WTC11 (cell line): ENCODE measurements at regions not wholly inside any gene's neighbourhood (a gene's known extent, or its start where the extent isn't known, plus 50 kb on each side); places are given as distances from the start of the nearest gene placed in this dataset.
"Not testable (repeated sequence)": the region's sequence is repeated elsewhere in the genome, so short reads cannot be mapped to it uniquely, and the experiment has no call there.

Experiments
- ATAC-seq: fragments of 200-7000 bp; cut with Tn5 transposase; 2 replicates; pipeline ENCODE4 v1.10.0; 2021; ENCODE audit warnings: mild to moderate bottlenecking, moderate library complexity
- CTCF ChIA-PET: fragments of 300-600 bp; sonication (Branson Sonifier 250); formaldehyde crosslinking; loops from one replicate; lab custom pipeline; 2021; ENCODE audit warnings: antibody characterized with exemption; lab: Charles Lee
- POLR2A ChIA-PET: fragments of 350-600 bp; sonication (Branson Sonifier 250); formaldehyde crosslinking; loops from one replicate; lab custom pipeline; 2021; ENCODE audit warnings: antibody characterized with exemption; lab: Charles Lee
- DNase-seq: peaks from one replicate; pipeline ENCODE4 v3.0.0; 2021; ENCODE audit warnings: low spot score
- H3K27ac Mint-ChIP-seq: 2 replicates; pipeline ENCODE4 v1.8.0; 2021; ENCODE audit warnings: mixed read lengths
- H3K27me3 Mint-ChIP-seq: 2 replicates; pipeline ENCODE4 v1.8.0; 2021; ENCODE audit warnings: low read depth, mild to moderate bottlenecking, moderate library complexity, mixed read lengths
- H3K36me3 Mint-ChIP-seq: 2 replicates; pipeline ENCODE4 v1.8.0; 2021; ENCODE audit warnings: mixed read lengths
- H3K4me1 Mint-ChIP-seq: 2 replicates; pipeline ENCODE4 v1.8.0; 2022; ENCODE audit warnings: mixed read lengths
- H3K4me3 Mint-ChIP-seq: 2 replicates; pipeline ENCODE4 v1.8.0; 2021; ENCODE audit warnings: mild to moderate bottlenecking, moderate library complexity, mixed read lengths
- H3K9me3 Mint-ChIP-seq: 2 replicates; pipeline ENCODE4 v1.8.0; 2021; ENCODE audit warnings: mixed read lengths
- CBFB ChIP-seq: sonication (generic); formaldehyde crosslinking; IDR thresholded peaks from 2 replicates; pipeline ENCODE4 v1.8.1; 2022; ENCODE audit warnings: mild to moderate bottlenecking, low read depth, missing genetic modification reagents
- CDX4 ChIP-seq: fragments of 250-450 bp; sonication (Bioruptor Pico); IDR thresholded peaks from 2 replicates; pipeline ENCODE4 v1.9.0; 2021; ENCODE audit warnings: moderate library complexity, mild to moderate bottlenecking, inconsistent platforms, borderline replicate concordance
- ERG ChIP-seq: fragments of 250-450 bp; sonication (Bioruptor Pico); IDR thresholded peaks from 2 replicates; pipeline ENCODE4 v1.8.0; 2021; ENCODE audit warnings: mild to moderate bottlenecking
- ETV6 ChIP-seq: sonication (generic); formaldehyde crosslinking; IDR thresholded peaks from 2 replicates; pipeline ENCODE4 v1.8.1; 2022; ENCODE audit warnings: mild to moderate bottlenecking, missing genetic modification reagents
- GRHL2 ChIP-seq: fragments of 250-450 bp; sonication (Bioruptor Pico); IDR thresholded peaks from 2 replicates; pipeline ENCODE4 v1.8.0; 2022; ENCODE audit warnings: mild to moderate bottlenecking, moderate library complexity; ENCODE audit not compliant: insufficient replicate concordance, severe bottlenecking
- GTF2I ChIP-seq: fragments of 250-450 bp; sonication (Bioruptor Pico); conservative IDR thresholded peaks from 2 replicates; pipeline ENCODE4 v1.4.0; 2021; ENCODE audit warnings: mild to moderate bottlenecking
- HMGA2 ChIP-seq: fragments of 250-450 bp; sonication (Bioruptor Pico); IDR thresholded peaks from 2 replicates; pipeline ENCODE4 v1.4.0; 2021; ENCODE audit warnings: mild to moderate bottlenecking, moderate library complexity
- JAZF1 ChIP-seq: fragments of 250-450 bp; sonication (Bioruptor Pico); IDR thresholded peaks from 2 replicates; pipeline ENCODE4 v1.9.0; 2021; ENCODE audit warnings: moderate library complexity, mild to moderate bottlenecking, inconsistent platforms
- MAX ChIP-seq: sonication (generic); formaldehyde crosslinking; IDR thresholded peaks from 2 replicates; pipeline ENCODE4 v1.8.0; 2022; ENCODE audit warnings: mild to moderate bottlenecking, missing genetic modification reagents
- NFYB ChIP-seq: sonication (generic); formaldehyde crosslinking; conservative IDR thresholded peaks from 2 replicates; pipeline ENCODE4 v1.8.0; 2022; ENCODE audit warnings: low read depth, missing genetic modification reagents
- OVOL2 ChIP-seq: fragments of 250-450 bp; sonication (Bioruptor Pico); IDR thresholded peaks from 2 replicates; pipeline ENCODE4 v1.9.0; 2021; ENCODE audit warnings: mild to moderate bottlenecking, borderline replicate concordance
- SMAD3 ChIP-seq: sonication (generic); formaldehyde crosslinking; IDR thresholded peaks from 2 replicates; pipeline ENCODE4 v1.8.0; 2022; ENCODE audit warnings: missing genetic modification reagents, mild to moderate bottlenecking, borderline replicate concordance
- SOX15 ChIP-seq: fragments of 250-450 bp; sonication (Bioruptor Pico); IDR thresholded peaks from 2 replicates; pipeline ENCODE4 v1.9.0; 2021; ENCODE audit warnings: mild to moderate bottlenecking
- TEAD1 ChIP-seq: sonication (generic); formaldehyde crosslinking; IDR thresholded peaks from 2 replicates; pipeline ENCODE4 v1.8.0; 2022; ENCODE audit warnings: mild to moderate bottlenecking, missing genetic modification reagents
- ZNF532 ChIP-seq: fragments of 250-450 bp; sonication (Bioruptor Pico); IDR thresholded peaks from 2 replicates; pipeline ENCODE4 v1.9.0; 2021; ENCODE audit warnings: mild to moderate bottlenecking, borderline replicate concordance

- H3K27ac Mint-ChIP-seq = no peak overlapping the region
- POLR2A ChIA-PET = no interaction called here
- no peak overlapping the region for H3K4me3 Mint-ChIP-seq
- no peak for ATAC-seq
- DNase-seq = no peak
- CTCF ChIA-PET = no interaction called here
- H3K9me3 Mint-ChIP-seq = no peaks in the 10 kb centered on the region
- H3K27me3 Mint-ChIP-seq = no peaks in the 10 kb centered on the region
- H3K4me1 Mint-ChIP-seq = peaks cover 2% of the 10 kb centered on the region; the same call in 1 of the 2 replicates
- TF ChIP-seq SMAD3 (CRISPR knock-in tag) = no peak
- TF ChIP-seq GTF2I = no peak
- TF ChIP-seq HMGA2 = no peak
- TF ChIP-seq, all 79 proteins: peak for 0
- no peaks in the 10 kb centered on the region for H3K36me3 Mint-ChIP-seq
These were observed 143.3 kb downstream of the KLRB1 start for GRCh38 chr12:9464408-9464807.

- DNase-seq, H3K27me3 Mint-ChIP-seq, ATAC-seq, H3K27ac Mint-ChIP-seq, H3K4me3 Mint-ChIP-seq, POLR2A ChIA-PET, H3K9me3 Mint-ChIP-seq, H3K4me1 Mint-ChIP-seq, H3K36me3 Mint-ChIP-seq: not testable (repeated sequence)
- CTCF ChIA-PET = interaction anchor here (1.1 kb wide), 1 partner anchor 14 kb away, joined by 3 read pairs; no protein-coding TSS in a partner anchor
These were observed 152.2 kb downstream of the KLRB1 start for GRCh38 chr12:9455516-9455915.

- H3K27ac Mint-ChIP-seq, CTCF ChIA-PET, DNase-seq, H3K4me1 Mint-ChIP-seq, H3K27me3 Mint-ChIP-seq, H3K9me3 Mint-ChIP-seq, POLR2A ChIA-PET, H3K36me3 Mint-ChIP-seq, H3K4me3 Mint-ChIP-seq, ATAC-seq: not testable (repeated sequence)
These were observed 153.7 kb downstream of the KLRB1 start for GRCh38 chr12:9454021-9454420.

- not testable (repeated sequence) for H3K36me3 Mint-ChIP-seq, H3K4me3 Mint-ChIP-seq
- peak; percentile 21 for DNase-seq
These were observed 157.6 kb downstream of the KLRB1 start for GRCh38 chr12:9450127-9450567.

GRCh38 chr12:9449657-9450126, 158.0 kb downstream of the KLRB1 start:
- H3K36me3 Mint-ChIP-seq, H3K27me3 Mint-ChIP-seq, ATAC-seq, POLR2A ChIA-PET, H3K27ac Mint-ChIP-seq, DNase-seq: not testable (repeated sequence)
- CTCF ChIA-PET = interaction anchor here (1.3 to 2.8 kb wide), 3 partner anchors 19 to 118 kb away, joined by 3 to 18 read pairs (median 5); no protein-coding TSS in a partner anchor
- H3K4me3 Mint-ChIP-seq = peak overlapping the region; percentile 97
- peaks cover 10% of the 10 kb centered on the region for H3K4me1 Mint-ChIP-seq
- peak; percentile 62 for TF ChIP-seq NFYB (CRISPR knock-in tag)
- TF ChIP-seq, all 79 proteins: peak for 1; not testable (repeated sequence) for 78
- H3K9me3 Mint-ChIP-seq = not testable (repeated sequence)

More at GRCh38 chr12:9450127-9450567, 157.6 kb downstream of the KLRB1 start:
- CTCF ChIA-PET = interaction anchor here (1.3 to 2.8 kb wide), 3 partner anchors 19 to 118 kb away, joined by 3 to 18 read pairs (median 5); no protein-coding TSS in a partner anchor
- POLR2A ChIA-PET, H3K27ac Mint-ChIP-seq, H3K9me3 Mint-ChIP-seq, ATAC-seq, H3K27me3 Mint-ChIP-seq: not testable (repeated sequence)
- H3K4me1 Mint-ChIP-seq = peaks cover 10% of the 10 kb centered on the region

- H3K27me3 Mint-ChIP-seq = no peaks in the 10 kb centered on the region
- ATAC-seq (no peak), DNase-seq (no peak)
- POLR2A ChIA-PET = no interaction called here
- no peak overlapping the region; the same call in 1 of the 2 replicates for H3K27ac Mint-ChIP-seq
- H3K4me3 Mint-ChIP-seq = peak overlapping the region; percentile 97
- H3K4me1 Mint-ChIP-seq = peaks cover 10% of the 10 kb centered on the region
- CTCF ChIA-PET = interaction anchor here (1.3 to 2.8 kb wide), 3 partner anchors 20 to 117 kb away, joined by 3 to 18 read pairs (median 5); no protein-coding TSS in a partner anchor
- H3K9me3 Mint-ChIP-seq = 0 out of 2 replicates have a peak, but pooled peaks cover 6% of the 10 kb centered on the region
- H3K36me3 Mint-ChIP-seq = peaks cover 4% of the 10 kb centered on the region; the same call in 1 of the 2 replicates
- TF ChIP-seq CDX4 (CRISPR knock-in tag) (no peak), SOX15 (CRISPR knock-in tag) (no peak), ZNF532 (CRISPR knock-in tag) (no peak), ETV6 (CRISPR knock-in tag) (no peak), CBFB (no peak), OVOL2 (CRISPR knock-in tag) (no peak), JAZF1 (no peak), GRHL2 (CRISPR knock-in tag) (no peak), GTF2I (no peak), MAX (CRISPR knock-in tag) (no peak), ERG (CRISPR knock-in tag) (no peak), TEAD1 (CRISPR knock-in tag) (no peak)
These were observed 158.5 kb downstream of the KLRB1 start for GRCh38 chr12:9449181-9449580.
